ENCODE measurements at regions not wholly inside any gene's neighbourhood (a gene's known extent, or its start where the extent isn't known, plus 50 kb on each side); places are given as distances from the start of the nearest gene placed in this dataset.
"Not testable (repeated sequence)": the region's sequence is repeated elsewhere in the genome, so short reads cannot be mapped to it uniquely, and the experiment has no call there.

DNA sequence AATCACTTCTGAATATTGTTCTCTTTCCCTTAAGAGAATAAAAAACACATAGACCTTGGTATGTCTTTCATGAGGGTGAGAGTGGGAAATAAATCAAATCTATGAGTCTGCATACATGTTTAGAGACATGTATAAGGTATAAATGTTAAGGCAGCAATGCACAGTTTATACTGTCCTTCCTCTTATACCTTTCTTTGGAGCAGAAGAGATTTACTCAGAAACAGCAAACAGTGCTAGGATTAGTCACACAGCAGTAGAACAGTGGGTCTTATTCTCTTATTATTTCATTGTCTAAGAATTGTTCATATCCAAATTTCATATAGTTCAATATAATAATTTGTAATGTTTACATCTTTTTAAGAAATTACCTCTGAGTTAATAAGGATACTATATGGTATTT is 126.7 kb upstream of the TMEM196 start:
- no peaks in the 10 kb centered on the region for H3F3A ChIP-seq (ENCODE audit: low read depth)
- H3K9me2 ChIP-seq (replicated peaks; ENCODE audit: low read depth, low read length): no peaks in the 10 kb centered on the region
- no peak overlapping the region for H3K4me2 ChIP-seq (ENCODE audit: low read depth, low read length, poor library complexity, severe bottlenecking)
- TF ChIP-seq, protein P1, sequence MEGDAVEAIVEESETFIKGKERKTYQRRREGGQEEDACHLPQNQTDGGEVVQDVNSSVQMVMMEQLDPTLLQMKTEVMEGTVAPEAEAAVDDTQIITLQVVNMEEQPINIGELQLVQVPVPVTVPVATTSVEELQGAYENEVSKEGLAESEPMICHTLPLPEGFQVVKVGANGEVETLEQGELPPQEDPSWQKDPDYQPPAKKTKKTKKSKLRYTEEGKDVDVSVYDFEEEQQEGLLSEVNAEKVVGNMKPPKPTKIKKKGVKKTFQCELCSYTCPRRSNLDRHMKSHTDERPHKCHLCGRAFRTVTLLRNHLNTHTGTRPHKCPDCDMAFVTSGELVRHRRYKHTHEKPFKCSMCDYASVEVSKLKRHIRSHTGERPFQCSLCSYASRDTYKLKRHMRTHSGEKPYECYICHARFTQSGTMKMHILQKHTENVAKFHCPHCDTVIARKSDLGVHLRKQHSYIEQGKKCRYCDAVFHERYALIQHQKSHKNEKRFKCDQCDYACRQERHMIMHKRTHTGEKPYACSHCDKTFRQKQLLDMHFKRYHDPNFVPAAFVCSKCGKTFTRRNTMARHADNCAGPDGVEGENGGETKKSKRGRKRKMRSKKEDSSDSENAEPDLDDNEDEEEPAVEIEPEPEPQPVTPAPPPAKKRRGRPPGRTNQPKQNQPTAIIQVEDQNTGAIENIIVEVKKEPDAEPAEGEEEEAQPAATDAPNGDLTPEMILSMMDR (conservative IDR thresholded peaks at IDR 0.05; ENCODE audit: low read length): no peak
- TF ChIP-seq EZH2phosphoT487 (IDR thresholded peaks at IDR 0.05; ENCODE audit: borderline replicate concordance): no peak
- H3K4me3 ChIP-seq (ENCODE audit: low read length, poor library complexity, severe bottlenecking): no peak overlapping the region
- no peaks in the 10 kb centered on the region for H3K79me2 ChIP-seq (ENCODE audit: insufficient read depth, low read length)
- H3K9me3 ChIP-seq (ENCODE audit: insufficient read depth, low read depth, low read length): peaks cover 9% of the 10 kb centered on the region; the same call in 1 of the 2 replicates
- no peaks in the 10 kb centered on the region for H4K20me1 ChIP-seq (ENCODE audit: insufficient read depth, low read length, poor library complexity, severe bottlenecking)
- H3K9ac ChIP-seq (ENCODE audit: low read depth, low read length, poor library complexity, severe bottlenecking): no peak overlapping the region
- no peaks in the 10 kb centered on the region for H3K36me3 ChIP-seq (ENCODE audit: insufficient read depth, low read length)
- no peaks in the 10 kb centered on the region for H3K4me1 ChIP-seq (ENCODE audit: insufficient read depth, low read length, poor library complexity, severe bottlenecking)
- no peaks in the 10 kb centered on the region for H3K27me3 ChIP-seq (ENCODE audit: insufficient read depth, low read length, poor library complexity, severe bottlenecking)
- no peak overlapping the region for H2AFZ ChIP-seq (ENCODE audit: low read length)

GRCh38 chr7:19899529-19899928 is 126.1 kb upstream of the TMEM196 start:
- no peaks in the 10 kb centered on the region for H3K79me2 ChIP-seq (ENCODE audit: insufficient read depth, low read length)
- no peak overlapping the region for H2AFZ ChIP-seq (ENCODE audit: low read length)

DNA sequence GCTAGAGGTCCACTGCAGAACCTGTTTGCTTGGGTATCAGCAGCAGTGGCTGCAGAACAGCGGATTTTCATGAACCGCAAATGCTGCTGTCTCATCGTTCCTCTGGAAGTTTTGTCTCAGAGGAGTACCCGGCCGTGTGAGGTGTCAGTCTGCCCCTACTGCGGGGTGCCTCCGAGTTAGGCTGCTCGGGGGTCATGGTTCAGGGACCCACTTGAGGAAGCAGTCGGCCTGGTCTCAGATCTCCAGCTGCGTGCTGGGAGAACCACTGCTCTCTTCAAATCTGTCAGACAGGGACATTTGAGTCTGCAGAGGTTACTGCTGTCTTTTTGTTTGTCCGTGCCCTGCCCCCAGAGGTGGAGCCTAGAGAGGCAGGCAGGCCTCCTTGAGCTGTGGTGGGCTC is 109.5 kb upstream of the TMEM196 start:
- not testable (repeated sequence) for H3K36me3 ChIP-seq (ENCODE audit: insufficient read depth, low read length); H3K4me1 ChIP-seq (ENCODE audit: insufficient read depth, low read length, poor library complexity, severe bottlenecking); H3K79me2 ChIP-seq (ENCODE audit: insufficient read depth, low read length); H2AFZ ChIP-seq (ENCODE audit: low read length); H3K9ac ChIP-seq (ENCODE audit: low read depth, low read length, poor library complexity, severe bottlenecking); H4K20me1 ChIP-seq (ENCODE audit: insufficient read depth, low read length, poor library complexity, severe bottlenecking); H3K9me3 ChIP-seq (ENCODE audit: insufficient read depth, low read depth, low read length); H3K9me2 ChIP-seq (replicated peaks; ENCODE audit: low read depth, low read length); H3K27me3 ChIP-seq (ENCODE audit: insufficient read depth, low read length, poor library complexity, severe bottlenecking); H3K4me3 ChIP-seq (ENCODE audit: low read length, poor library complexity, severe bottlenecking); H3F3A ChIP-seq (ENCODE audit: low read depth); H3K4me2 ChIP-seq (ENCODE audit: low read depth, low read length, poor library complexity, severe bottlenecking)

More at GRCh38 chr7:19899529-19899928, 126.1 kb upstream of the TMEM196 start:
- Histone ChIP-seq H3K36me3 (ENCODE audit: insufficient read depth, low read length) (no peaks in the 10 kb centered on the region), H3K9me2 (replicated peaks; ENCODE audit: low read depth, low read length) (no peaks in the 10 kb centered on the region), H3K4me3 (ENCODE audit: low read length, poor library complexity, severe bottlenecking) (no peak overlapping the region), H3K9ac (ENCODE audit: low read depth, low read length, poor library complexity, severe bottlenecking) (no peak overlapping the region), H3K9me3 (ENCODE audit: insufficient read depth, low read depth, low read length) (peaks cover 9% of the 10 kb centered on the region; the same call in 1 of the 2 replicates), H3K27me3 (ENCODE audit: insufficient read depth, low read length, poor library complexity, severe bottlenecking) (no peaks in the 10 kb centered on the region), H4K20me1 (ENCODE audit: insufficient read depth, low read length, poor library complexity, severe bottlenecking) (no peaks in the 10 kb centered on the region), H3K4me1 (ENCODE audit: insufficient read depth, low read length, poor library complexity, severe bottlenecking) (no peaks in the 10 kb centered on the region), H3K4me2 (ENCODE audit: low read depth, low read length, poor library complexity, severe bottlenecking) (no peak overlapping the region), H3F3A (ENCODE audit: low read depth) (no peaks in the 10 kb centered on the region)
- TF ChIP-seq EZH2phosphoT487 (IDR thresholded peaks at IDR 0.05; ENCODE audit: borderline replicate concordance): no peak
- TF ChIP-seq, protein P1 (conservative IDR thresholded peaks at IDR 0.05; ENCODE audit: low read length): no peak

DNA sequence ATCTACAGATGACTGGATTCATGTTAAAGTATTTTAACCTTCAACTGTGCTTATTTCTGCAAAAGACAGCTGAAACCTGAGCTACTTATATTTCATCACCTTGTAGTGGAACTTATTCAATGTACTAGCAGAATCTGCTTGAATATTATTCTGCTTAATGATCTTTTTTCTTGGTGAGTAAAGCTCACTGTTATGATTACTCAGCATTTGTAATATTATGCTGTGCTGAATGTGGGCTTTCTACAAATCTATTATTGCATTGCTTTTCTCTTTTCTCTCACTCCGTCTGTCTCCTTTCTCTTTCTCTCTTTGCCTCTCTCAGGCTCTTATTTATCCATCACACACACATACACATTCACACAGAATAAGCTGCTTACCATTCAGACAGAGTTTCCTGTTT is 98.7 kb upstream of the TMEM196 start:
- Histone ChIP-seq H3K4me2 (ENCODE audit: low read depth, low read length, poor library complexity, severe bottlenecking) (no peak overlapping the region), H3K9me2 (replicated peaks; ENCODE audit: low read depth, low read length) (no peaks in the 10 kb centered on the region), H3K4me3 (ENCODE audit: low read length, poor library complexity, severe bottlenecking) (no peak overlapping the region), H3K36me3 (ENCODE audit: insufficient read depth, low read length) (no peaks in the 10 kb centered on the region), H3K9ac (ENCODE audit: low read depth, low read length, poor library complexity, severe bottlenecking) (no peak overlapping the region), H3K4me1 (ENCODE audit: insufficient read depth, low read length, poor library complexity, severe bottlenecking) (no peaks in the 10 kb centered on the region), H3K9me3 (ENCODE audit: insufficient read depth, low read depth, low read length) (no peaks in the 10 kb centered on the region), H2AFZ (ENCODE audit: low read length) (no peak overlapping the region), H3K79me2 (ENCODE audit: insufficient read depth, low read length) (no peaks in the 10 kb centered on the region), H4K20me1 (ENCODE audit: insufficient read depth, low read length, poor library complexity, severe bottlenecking) (no peaks in the 10 kb centered on the region), H3F3A (ENCODE audit: low read depth) (no peaks in the 10 kb centered on the region), H3K27me3 (ENCODE audit: insufficient read depth, low read length, poor library complexity, severe bottlenecking) (no peaks in the 10 kb centered on the region)
- TF ChIP-seq EZH2phosphoT487 (IDR thresholded peaks at IDR 0.05; ENCODE audit: borderline replicate concordance): no peak
- TF ChIP-seq, protein P1 (conservative IDR thresholded peaks at IDR 0.05; ENCODE audit: low read length): no peak

All from Loucy (cell line).